Erythroblast (primary cell): ENCODE measurements at regions not wholly inside any gene's neighbourhood (a gene's known extent, or its start where the extent isn't known, plus 50 kb on each side); places are given as distances from the start of the nearest gene placed in this dataset.

ENCODE experiments used
- GATA1 ChIP-seq: IDR thresholded peaks from 2 replicates; pipeline ENCODE4 v1.6.1; 2011; ENCODE audit warnings: low read depth, mild to moderate bottlenecking, control low read depth, low read length, moderate library complexity
- POLR2A ChIP-seq: IDR thresholded peaks from 2 replicates; pipeline ENCODE4 v1.6.1; 2011; ENCODE audit warnings: mild to moderate bottlenecking, low read length

GRCh38 chr1:5810553-5811270, 181.5 kb downstream of the NPHP4 start:
- TF ChIP-seq POLR2A = no peak
- no peak for TF ChIP-seq GATA1
